GM21381 (cell line): ENCODE measurements at regions not wholly inside any gene's neighbourhood (a gene's known extent, or its start where the extent isn't known, plus 50 kb on each side); places are given as distances from the start of the nearest gene placed in this dataset.
"Not testable (repeated sequence)": the region's sequence is repeated elsewhere in the genome, so short reads cannot be mapped to it uniquely, and the experiment has no call there.

ENCODE experiments used
- ATAC-seq: cut with Tn5 transposase; IDR thresholded peaks from one replicate; pipeline ENCODE4 v1.9.1; 2021; ENCODE audit warnings: mild to moderate bottlenecking, moderate library complexity; ENCODE audit not compliant: unreplicated experiment

DNA sequence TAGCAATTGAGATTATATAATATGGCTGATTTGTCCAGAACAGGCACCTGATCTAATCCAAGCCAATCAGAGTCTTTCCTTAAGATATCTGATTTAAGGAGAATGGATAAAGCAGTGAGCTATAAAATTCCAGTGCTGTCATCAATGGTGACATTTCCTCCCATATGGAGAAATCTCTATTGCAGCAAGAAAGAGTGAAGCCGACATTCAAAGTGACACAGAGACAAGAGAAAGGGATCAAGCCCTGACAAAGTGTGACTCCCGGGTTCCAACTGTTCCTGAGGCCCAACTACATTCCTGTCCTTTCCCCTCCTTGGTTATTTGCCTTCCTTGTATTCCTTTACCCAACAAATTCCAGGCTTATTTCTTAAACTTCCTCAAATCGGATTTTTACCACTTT, 430.0 kb upstream of the SOX5 start:
- ATAC-seq = no peak

DNA sequence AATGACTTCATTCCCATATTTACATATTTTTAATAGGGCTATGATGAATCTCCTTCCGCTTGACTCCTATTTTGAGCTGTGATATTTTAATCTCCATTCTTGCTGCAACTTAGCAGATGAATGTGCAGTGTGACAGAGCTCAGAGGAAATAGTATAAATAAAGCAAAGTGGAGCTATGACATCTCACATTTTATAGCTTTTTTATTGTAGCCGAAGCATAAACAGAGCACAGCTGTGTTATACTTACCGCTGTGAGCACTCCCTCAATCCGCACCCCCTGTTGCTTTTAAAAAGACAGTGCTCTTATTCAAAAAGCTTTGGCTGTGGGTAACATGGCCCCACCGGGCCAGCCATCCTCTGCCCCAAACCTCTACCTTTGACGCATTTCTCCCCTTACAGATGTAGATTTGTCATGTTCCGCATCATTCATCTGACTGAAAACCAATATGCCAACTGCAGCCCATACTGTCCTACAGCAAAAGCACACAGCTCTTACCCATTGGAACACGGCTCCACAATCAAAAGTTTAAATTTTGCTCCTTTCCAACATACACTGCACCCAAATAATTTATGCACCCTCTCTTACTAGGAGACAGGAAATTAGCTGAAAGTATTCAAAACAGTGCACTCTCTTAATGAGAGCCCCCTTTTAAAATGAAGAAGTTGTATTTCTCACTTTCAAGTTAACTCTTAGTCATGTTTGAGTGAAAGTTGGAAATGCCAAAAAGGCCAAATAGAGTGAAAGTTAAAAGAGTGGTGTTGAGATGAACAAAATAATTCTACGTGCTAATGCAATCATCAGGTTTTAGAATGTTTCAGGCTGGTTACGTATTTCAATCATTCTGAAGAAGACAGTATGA, 429.3 kb upstream of the SOX5 start:
- ATAC-seq = peak; percentile 74

DNA sequence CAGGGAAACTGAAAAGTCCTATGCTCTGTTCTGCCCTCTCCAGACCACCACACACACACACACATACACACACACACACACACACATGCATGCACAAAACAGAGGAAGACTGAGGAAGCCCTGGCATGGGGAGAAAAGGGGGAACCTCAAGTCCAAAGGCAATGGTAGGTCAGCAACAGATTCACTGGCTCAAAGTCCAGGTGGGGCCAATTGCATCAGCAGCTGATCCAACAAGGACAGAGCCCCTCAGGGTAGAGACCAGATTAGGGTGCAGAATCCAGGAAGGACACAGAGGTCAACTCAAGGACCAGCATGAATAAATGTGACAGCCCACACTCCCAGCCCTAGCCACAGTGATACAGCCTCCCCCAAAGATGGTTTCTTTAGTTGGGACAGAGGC, 425.0 kb upstream of the SOX5 start:
- no peak for ATAC-seq

DNA sequence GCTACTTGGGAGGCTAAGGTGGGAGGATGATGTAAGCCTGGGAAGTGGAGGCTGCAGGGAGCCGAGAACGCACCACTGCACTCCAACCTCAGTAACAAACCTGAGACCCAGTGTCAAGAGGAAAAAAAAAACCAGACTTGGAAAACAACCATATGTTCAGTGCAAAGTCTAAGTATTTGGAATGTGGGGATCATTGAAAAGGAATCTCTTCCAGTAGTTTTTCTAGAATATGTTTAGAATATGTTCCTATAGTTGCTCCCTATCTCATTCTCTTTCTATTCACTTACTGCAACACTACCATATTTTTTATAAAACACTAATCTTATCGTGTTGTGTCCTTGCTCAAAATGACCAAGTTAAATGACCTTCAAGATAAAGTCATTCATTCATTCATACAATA, 423.5 kb upstream of the SOX5 start:
- no peak for ATAC-seq

DNA sequence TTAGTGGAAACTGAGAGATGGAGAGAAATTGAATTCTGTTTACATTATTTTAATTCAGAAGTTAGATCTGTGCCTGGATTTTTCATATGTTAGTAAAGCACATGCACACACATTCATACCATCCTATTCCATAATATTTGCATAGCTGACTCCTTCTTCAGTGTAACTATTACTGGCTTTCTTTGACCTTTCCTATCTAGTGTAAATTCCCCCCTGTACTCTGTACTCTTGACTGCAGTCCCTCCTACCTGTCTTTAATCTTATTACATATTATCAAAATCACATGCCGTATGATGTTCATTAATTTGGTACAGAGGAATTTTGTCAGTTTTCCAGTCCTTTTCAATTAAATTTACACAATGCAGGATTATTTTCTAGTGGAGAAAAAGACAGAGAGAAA, 417.0 kb upstream of the SOX5 start:
- ATAC-seq = no peak

DNA sequence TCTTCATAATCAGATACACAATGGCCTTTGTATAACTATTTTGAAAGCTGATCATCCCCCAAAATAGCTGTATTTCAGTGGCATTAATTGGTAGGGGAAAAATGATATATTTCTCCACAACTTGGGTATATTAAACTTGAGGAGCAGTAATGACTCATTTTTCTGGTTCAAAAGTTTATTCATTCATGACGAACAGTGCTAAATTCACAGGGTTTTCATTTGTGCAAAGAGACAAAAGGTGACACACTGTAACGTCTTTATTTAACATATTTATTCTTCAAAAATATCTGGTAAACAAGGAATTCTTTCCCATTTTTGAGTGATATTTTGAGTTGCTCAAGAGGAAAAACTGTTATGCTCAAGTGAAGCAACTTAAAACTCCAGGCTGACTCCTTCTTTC, 415.5 kb upstream of the SOX5 start:
- no peak for ATAC-seq

DNA sequence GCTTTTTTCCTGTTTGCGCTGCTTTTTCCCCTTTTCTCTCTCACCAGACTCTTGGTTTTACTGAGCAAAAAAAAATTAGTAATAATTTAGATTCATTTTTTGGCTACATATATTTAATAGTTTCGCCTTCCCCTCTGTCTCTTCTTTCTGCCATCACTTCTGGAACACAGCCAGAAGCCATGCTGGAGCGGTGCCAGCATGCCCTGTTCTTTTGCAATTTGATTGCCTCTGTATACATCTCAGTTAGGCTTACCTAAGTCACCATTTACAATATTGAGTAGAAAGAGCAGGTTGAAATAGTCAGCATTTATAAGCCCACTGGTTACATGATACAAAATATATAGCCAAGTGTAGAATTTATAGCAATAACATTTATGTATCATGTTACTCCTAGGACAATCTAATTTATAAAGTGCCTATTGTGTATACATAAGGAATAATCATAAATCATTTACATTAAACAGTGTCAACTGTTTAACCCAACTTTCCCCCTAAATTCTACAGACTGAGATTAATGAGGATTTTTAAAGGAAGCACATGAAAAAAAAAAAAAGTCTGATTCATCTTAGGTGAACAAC, 413.8 kb upstream of the SOX5 start:
- ATAC-seq = no peak

DNA sequence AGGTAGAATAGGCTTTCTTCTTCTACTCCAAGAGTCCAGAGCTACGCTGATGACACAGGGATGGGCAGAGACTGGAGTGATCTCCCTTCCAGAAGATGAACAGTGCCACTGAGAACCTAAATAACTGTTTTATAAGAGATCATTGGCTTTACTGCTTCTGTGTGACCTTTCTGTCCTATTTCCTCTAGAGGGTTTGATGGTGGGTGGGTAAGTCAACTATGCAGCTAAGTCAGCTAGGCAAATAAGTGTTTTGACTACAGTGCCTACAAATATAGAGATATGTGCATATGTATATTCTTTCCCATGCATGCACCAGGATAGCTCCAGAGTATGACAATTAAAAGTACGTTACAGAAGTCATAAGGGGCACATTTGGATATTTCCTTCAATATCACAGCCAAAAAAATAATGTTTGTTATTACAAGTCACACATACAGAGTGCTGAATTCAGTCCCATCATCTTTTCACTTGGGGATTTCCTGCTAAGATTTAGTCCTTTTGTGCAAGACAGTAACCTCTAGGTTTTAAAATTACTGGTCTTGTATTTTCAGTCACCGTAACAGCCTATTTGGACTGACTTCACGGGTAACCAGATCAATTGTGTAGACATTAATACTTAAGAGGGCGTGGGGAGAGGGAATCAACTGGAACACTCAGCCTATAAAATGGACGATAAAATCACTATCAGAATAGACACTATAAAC, 412.6 kb upstream of the SOX5 start:
- ATAC-seq = no peak

DNA sequence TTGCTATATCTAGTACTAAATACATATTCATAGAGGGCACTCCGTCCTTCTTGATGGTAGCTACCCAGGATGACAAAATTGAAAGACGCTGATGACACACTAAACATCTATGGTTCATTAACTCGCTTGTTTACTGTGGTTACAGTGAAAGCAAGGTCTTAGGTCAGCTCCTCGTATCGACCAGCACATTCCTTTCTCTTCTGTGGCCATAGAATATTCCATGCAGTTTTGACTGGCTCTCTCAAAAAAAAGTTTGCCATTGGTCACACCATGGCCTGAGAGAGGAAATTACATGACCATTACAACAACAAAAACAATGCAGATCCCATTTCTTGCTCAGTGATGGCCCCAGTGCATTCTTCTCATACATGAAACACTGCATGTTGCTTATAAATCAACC, 411.4 kb upstream of the SOX5 start:
- peak; percentile 79 for ATAC-seq

DNA sequence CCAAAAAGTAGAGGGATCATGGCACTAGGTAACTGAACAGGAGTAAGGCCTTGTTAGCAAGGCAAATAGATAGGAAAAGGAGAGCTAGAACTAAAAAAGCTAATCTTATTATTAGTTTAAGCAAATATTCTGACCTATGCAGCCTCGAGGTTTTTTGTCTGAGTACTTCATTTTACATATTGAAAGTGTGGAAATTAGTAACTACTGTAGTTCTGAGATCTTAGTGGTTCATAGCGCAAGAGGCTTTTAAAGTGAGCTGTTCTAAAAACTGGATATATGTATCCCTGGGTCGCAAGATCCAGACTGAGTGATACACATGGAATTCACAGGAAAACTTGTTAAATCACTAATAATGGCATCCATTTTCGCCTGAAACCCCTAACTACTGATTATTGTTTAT, 411.0 kb upstream of the SOX5 start:
- ATAC-seq = peak; percentile 38

DNA sequence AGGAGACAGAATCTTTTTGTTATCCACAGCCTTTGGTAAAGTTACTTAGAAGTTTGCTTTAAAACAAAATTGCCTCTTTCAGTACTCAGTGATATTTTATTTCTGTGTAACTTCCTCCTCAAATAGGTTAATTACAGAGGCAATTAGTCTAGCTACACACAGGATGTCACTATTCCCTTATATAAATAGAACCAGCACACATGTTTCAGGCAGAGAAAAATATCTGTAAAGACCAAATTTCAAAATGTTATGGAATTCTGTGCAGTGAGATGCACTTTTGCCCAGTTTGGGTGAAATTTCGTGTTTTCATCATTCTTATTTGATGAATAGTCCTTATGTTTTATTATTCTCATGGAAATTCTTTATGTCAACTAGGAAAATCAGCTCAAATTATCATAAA, 410.6 kb upstream of the SOX5 start:
- no peak for ATAC-seq

DNA sequence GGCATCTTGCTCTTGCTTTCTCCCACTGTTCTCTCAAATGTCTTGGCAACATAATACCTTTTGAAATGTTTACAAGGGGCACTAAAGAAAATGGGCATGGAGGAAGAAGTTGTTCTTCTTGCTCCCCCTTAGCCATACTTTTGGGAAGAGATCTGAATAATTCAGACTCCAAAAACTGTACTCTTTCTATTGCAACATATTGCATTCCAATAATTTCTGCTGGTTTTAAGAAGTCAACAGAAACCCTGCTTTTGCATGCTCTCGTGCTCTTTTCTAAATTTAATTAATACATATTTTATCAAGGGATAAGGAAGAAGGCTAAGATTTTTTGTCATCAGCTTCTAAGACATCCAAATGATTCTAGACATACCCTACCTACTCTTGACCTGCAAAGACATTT, 409.9 kb upstream of the SOX5 start:
- ATAC-seq = no peak

DNA sequence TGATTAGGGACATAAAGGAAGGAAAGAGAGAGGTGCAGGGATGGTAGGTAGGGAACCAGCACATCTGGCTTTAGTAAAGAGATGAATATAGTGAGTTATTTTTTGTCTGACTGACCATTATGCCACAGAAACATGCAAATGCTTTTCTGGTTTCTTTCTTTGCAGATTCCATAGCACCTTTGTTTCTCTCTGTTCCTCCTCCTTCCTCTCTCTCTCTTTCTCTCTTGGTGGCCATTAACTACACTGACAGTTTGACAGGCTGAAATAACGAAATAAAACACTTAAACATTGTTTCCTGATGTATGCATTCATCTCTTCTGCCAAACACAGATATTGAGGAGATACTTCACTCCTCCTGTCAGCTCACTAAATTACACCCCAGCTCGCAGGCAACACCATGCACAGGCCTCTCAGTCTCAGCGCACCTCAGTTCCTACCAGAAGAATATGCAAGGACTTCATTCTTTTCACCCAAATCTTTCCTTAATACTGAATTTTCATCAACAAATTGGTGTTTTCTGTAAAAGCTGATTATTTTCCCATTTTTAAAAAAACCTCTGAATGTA, 406.9 kb upstream of the SOX5 start:
- peak; percentile 60 for ATAC-seq

DNA sequence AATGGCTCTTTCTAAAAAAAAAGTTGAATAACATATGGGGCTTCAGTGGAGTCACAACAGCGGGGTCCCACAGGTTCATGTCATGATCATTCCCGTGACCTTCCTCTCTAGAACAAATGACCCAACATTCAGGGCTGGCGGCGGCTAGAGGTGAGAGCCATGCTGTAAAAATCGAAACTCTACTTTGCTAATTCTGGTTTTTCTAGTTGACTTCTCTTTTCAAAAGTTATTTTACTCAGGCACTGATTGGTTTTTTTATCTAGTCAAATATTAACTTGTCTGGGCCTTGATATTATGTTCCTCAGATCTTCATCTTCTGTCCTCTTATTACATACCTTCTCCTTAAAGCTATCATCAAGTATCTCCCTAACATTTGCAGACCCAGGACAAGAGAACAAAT, 402.9 kb upstream of the SOX5 start:
- ATAC-seq = peak; percentile 55

DNA sequence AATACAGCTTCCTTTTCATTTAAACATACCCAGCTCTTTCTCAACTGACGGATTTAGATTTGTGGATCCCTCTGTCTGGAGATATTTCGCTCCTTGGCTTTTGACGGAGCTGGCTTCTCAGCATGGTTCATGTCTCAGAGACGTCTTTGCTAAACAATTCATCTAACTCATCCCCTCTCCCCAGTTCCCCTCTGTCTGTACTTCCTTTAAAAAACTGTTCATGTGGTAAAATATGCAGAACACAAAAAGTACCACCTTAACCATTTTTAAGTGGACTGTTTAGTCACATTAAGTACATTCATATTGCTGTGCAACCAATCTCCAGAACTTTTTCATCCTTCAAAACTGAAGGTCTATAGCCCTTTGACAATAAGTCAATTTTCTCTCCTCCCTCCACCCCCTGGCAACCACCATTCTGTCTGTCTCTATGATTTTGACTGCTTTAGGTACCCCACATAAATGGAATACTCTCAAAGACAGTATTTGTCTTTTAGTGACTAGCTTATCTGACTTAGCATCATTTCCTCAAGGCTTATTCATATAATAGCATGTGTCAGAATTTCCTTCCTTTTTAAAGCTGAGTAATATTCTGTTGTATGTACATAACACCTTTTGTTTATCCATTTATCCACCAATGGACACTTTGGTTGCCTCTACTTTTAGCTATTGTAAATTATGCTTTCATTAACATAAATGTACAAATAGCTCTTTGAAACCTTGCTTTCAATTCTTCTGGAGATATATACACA, 399.8 kb upstream of the SOX5 start:
- no peak for ATAC-seq

DNA sequence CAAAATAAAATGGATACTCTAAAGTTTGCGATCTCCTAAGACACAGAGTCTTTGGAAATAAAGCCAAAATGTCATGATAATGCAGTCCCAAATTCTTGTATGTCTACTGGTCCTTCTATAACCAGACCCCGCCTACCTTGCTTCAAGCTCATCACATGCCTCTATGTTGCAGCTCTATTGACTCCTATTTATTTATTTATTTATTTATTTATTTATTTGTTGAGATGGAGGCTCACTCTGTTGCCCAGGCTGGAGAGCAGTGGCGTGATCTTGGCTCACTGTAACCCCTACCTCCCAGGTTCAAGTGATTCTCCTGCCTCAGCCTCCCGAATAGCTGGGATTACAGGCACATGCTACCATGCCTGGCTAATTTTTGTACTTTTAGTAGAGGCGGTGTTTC, 398.7 kb upstream of the SOX5 start:
- not testable (repeated sequence) for ATAC-seq

DNA sequence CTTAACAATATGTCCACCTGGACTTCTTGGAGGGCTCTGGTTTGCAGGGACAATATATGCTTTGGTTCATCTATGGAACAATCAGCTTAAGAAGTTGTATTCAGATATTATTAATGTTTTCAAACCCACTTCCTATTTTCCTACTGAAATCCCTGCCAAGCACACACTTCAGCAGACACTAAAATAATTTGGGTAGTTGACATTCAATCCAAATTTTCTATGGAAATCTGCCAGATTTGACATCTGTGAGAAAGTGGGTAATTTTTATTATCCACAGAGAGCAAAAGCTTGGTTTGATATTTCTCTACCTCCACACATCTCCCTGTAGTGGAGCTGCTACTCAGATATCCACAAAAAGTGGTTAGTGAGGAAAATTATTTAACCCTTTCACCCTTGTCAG, 378.8 kb upstream of the SOX5 start:
- no peak for ATAC-seq

DNA sequence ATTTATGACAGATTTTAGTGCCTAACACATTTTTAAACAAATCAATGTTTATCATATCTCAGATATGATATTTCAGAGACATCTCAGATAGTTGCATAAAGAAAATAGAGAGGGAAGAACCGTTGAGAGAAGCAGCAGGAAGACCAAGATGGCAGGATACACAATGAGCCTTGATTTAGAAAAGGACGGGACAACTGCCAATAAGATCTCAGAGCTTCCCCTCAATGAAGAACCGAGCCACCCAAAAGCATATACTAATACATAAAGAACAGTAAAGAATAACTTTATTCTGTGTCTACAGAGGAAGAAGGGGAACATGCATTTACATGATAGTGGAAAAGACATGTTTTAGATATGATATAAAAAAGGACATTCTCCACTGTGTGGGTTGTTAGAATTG, 375.9 kb upstream of the SOX5 start:
- ATAC-seq = no peak

DNA sequence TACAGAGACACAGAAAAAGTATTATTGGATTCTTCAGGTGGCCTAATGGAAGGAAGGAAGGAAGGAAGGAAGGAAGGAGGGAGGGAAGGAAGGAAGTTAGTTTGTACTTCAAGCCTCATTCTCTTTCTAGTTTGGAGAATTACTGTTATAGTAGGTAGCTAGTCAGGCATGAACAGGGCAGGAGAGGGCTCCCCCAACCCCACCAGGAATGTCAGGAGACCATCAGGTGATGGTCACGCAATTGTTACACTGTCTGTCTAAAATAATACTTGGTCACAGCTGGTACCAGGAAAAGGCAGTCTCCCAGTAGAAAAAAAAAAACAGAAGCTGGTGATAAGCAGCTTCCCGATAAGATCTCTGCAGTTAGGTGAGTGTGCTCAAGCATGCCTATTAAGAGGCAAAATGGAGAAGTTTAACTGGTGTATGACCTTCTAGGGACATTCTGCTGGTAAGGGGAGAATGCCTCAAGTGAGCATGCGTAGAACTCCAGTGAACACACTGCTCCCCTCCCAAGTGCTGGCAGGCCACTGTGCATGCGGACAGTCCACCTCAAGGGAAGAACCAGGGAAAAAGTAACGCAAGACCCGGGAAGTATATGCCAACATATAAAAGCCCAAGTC, 358.4 kb upstream of the SOX5 start:
- no peak for ATAC-seq

DNA sequence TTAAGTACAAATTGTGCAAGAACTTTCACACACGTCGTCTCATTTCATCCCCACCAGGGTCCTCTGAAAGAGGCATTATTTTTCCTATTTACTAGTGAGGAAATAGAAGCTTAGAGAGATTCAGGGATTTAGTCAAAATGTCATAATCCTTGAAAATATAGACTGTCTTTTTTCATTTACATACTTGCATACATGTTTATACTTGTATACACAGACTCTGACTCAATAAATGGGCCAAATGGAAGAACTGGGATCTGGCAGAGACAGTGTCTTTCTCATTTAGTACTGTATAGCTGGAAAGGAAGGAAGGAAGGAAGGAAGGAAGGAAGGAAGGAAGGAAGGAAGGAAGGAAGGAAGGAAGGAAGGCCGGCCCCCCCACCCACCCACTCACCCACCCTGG, 357.7 kb upstream of the SOX5 start:
- ATAC-seq = no peak

DNA sequence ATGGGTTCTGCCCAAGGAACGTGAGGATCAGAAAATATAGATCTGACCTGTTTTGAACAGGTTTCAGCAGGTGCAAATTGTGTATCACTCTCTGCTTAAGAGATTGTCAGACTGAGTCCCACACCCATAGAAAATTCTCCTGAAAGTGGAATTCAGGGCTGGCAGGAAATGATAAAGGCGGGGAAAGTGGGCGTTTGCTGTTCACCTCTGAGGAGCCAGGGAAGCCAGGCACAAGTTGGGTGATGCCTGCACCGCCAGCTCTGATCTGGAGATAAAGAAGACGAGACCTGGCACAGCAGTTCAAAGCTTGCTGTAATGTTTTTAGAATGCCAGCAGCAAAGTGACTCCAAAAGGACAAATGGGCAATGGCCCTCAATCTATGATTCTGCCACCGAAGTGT, 356.5 kb upstream of the SOX5 start:
- no peak for ATAC-seq
